Smooth muscle cell of the brain vasculature (primary cell): ENCODE measurements at regions not wholly inside any gene's neighbourhood (a gene's known extent, or its start where the extent isn't known, plus 50 kb on each side); places are given as distances from the start of the nearest gene placed in this dataset.

Experiments used
- DNase-seq: peaks from one replicate; pipeline ENCODE4 v3.0.0-alpha.2; 2012; ENCODE audit warnings: low read depth, low spot score

GRCh38 chr5:10876006-10876744, 115.1 kb upstream of the DAP start:
- no peak for DNase-seq

- DNase-seq = no peak
Observed at GRCh38 chr5:10875201-10875768, 114.3 kb upstream of the DAP start.

GRCh38 chr5:10874541-10874940, 113.5 kb upstream of the DAP start:
- no peak for DNase-seq

- no peak for DNase-seq
Observed at GRCh38 chr5:10870791-10871190, 109.8 kb upstream of the DAP start.

- DNase-seq = no peak
Observed at GRCh38 chr5:10868956-10869355, 107.9 kb upstream of the DAP start.

- no peak for DNase-seq
Observed at GRCh38 chr5:10867389-10868303, 106.6 kb upstream of the DAP start.

- no peak for DNase-seq
Observed at GRCh38 chr5:10866913-10867312, 105.9 kb upstream of the DAP start.

- DNase-seq = no peak
Observed at GRCh38 chr5:10863763-10864383, 102.8 kb upstream of the DAP start.

- DNase-seq = no peak
Observed at GRCh38 chr5:10862085-10862484, 101.1 kb upstream of the DAP start.

GRCh38 chr5:10861423-10861790, 100.4 kb upstream of the DAP start:
- DNase-seq = no peak

- DNase-seq = no peak
Observed at GRCh38 chr5:10860645-10861422, 99.8 kb upstream of the DAP start.

- DNase-seq = no peak
Observed at GRCh38 chr5:10860196-10860543, 99.1 kb upstream of the DAP start.

GRCh38 chr5:10859393-10860195, 98.6 kb upstream of the DAP start:
- no peak for DNase-seq

GRCh38 chr5:10858945-10859344, 97.9 kb upstream of the DAP start:
- DNase-seq = no peak

- no peak for DNase-seq
Observed at GRCh38 chr5:10858307-10858706, 97.3 kb upstream of the DAP start.

GRCh38 chr5:10857338-10857733, 96.3 kb upstream of the DAP start:
- no peak for DNase-seq

- DNase-seq = no peak
Observed at GRCh38 chr5:10856683-10857337, 95.8 kb upstream of the DAP start.

GRCh38 chr5:10856071-10856470, 95.0 kb upstream of the DAP start:
- no peak for DNase-seq

GRCh38 chr5:10854506-10855277, 93.7 kb upstream of the DAP start:
- no peak for DNase-seq
